ENCODE measurements at regions not wholly inside any gene's neighbourhood (a gene's known extent, or its start where the extent isn't known, plus 50 kb on each side); places are given as distances from the start of the nearest gene placed in this dataset.

- no peak for TF ChIP-seq CTCF (IDR thresholded peaks at IDR 0.05)
- no peak for TF ChIP-seq POLR2A (IDR thresholded peaks at IDR 0.05)
- no peak for TF ChIP-seq EP300 (IDR thresholded peaks at IDR 0.05)
Measured at GRCh38 chr5:118314931-118315330, 673.4 kb downstream of the DTWD2 start.
